SK-N-SH (cell line): ENCODE measurements at regions not wholly inside any gene's neighbourhood (a gene's known extent, or its start where the extent isn't known, plus 50 kb on each side); places are given as distances from the start of the nearest gene placed in this dataset.

Experiments used
- CTCF ChIA-PET: fragments of 300-600, 350-600 bp; formaldehyde crosslinking; extraction: SDS; loops from one replicate; lab custom pipeline; 2021; lab: Yijun Ruan, JAX
- POLR2A ChIA-PET: fragments of 350-600 bp; sonication (Branson Sonifier 250); formaldehyde crosslinking; extraction: SDS; loops from one replicate; lab custom pipeline; 2020; ENCODE audit warnings: antibody characterized with exemption, inconsistent platforms; lab: Yijun Ruan, JAX
- DNase-seq: peaks from one replicate; pipeline ENCODE4 v3.0.0; 2012
- H2AFZ ChIP-seq: fragments of 200-600 bp; sonication (generic); 2 replicates; pipeline ENCODE4 v1.8.1; 2016; ENCODE audit warnings: antibody characterized with exemption, mild to moderate bottlenecking, low read depth
- H3F3A ChIP-seq: fragments of 200-600 bp; sonication (generic); replicated peaks from 2 replicates; pipeline ENCODE3; 2016; ENCODE audit warnings: antibody characterized with exemption, mild to moderate bottlenecking; ENCODE audit not compliant: insufficient read depth
- H3K27ac ChIP-seq, 2 experiments: fragments of 200-500 bp in 1 of 2; fragments of 200-600 bp in 1 of 2; sonication (Bioruptor generic) in 1 of 2; sonication (generic), shearing (Covaris generic) in 1 of 2; 2 replicates each; pipeline versions ENCODE4 v1.5.1 to v1.6.1; 2014 to 2016; ENCODE audit warnings: low read depth in 2 of 2, inconsistent platforms in 1 of 2, low read length in 1 of 2, mild to moderate bottlenecking in 1 of 2, mixed read lengths in 1 of 2
- H3K27me3 ChIP-seq: fragments of 200-600 bp; sonication (generic), shearing (Covaris generic); 2 replicates; pipeline ENCODE4 v1.6.1; 2016; ENCODE audit warnings: mixed run types; ENCODE audit not compliant: insufficient read depth
- H3K36me3 ChIP-seq, 2 experiments: fragments of 200-500 bp in 1 of 2; fragments of 200-600 bp in 1 of 2; sonication (Bioruptor generic) in 1 of 2; sonication (generic) in 1 of 2; replicated peaks in 1 of 2; 2 replicates each; pipeline versions ENCODE3 to v1.5.1; 2014 to 2016; ENCODE audit warnings: low read length in 1 of 2, mild to moderate bottlenecking in 1 of 2; ENCODE audit not compliant: insufficient read depth in 2 of 2, control insufficient read depth in 1 of 2
- H3K4me1 ChIP-seq, 2 experiments: fragments of 200-500 bp in 1 of 2; fragments of 200-600 bp in 1 of 2; sonication (Bioruptor generic) in 1 of 2; sonication (generic), shearing (Covaris generic) in 1 of 2; 2 replicates each; pipeline versions ENCODE4 v1.5.1 to v1.6.1; 2014 to 2016; ENCODE audit warnings: low read depth in 1 of 2, low read length in 1 of 2, mixed run types in 1 of 2; ENCODE audit not compliant: insufficient read depth in 2 of 2, control insufficient read depth in 1 of 2
- H3K4me2 ChIP-seq: fragments of 200-600 bp; sonication (generic), shearing (Covaris generic); 2 replicates; pipeline ENCODE4 v1.6.1; 2017; ENCODE audit warnings: mixed run types
- H3K4me3 ChIP-seq, 2 experiments: fragments of 200-500 bp in 1 of 2; fragments of 200-600 bp in 1 of 2; sonication (Bioruptor generic) in 1 of 2; sonication (generic), shearing (Covaris generic) in 1 of 2; 2 replicates each; pipeline versions ENCODE4 v1.5.1 to v1.8.1; 2014 to 2016; ENCODE audit warnings: low read depth in 2 of 2, inconsistent platforms in 1 of 2, low read length in 1 of 2, mild to moderate bottlenecking in 1 of 2, mixed read lengths in 1 of 2, moderate library complexity in 1 of 2
- H3K79me2 ChIP-seq: fragments of 200-600 bp; sonication (generic); 2 replicates; pipeline ENCODE4 v1.8.1; 2017; ENCODE audit warnings: mild to moderate bottlenecking; ENCODE audit not compliant: insufficient read depth
- H3K9ac ChIP-seq: fragments of 200-600 bp; sonication (generic); 2 replicates; pipeline ENCODE4 v1.6.1; 2017; ENCODE audit warnings: mixed run types
- H3K9me2 ChIP-seq: fragments of 200-600 bp; sonication (generic); 2 replicates; pipeline ENCODE4 v1.6.1; 2017; ENCODE audit warnings: mixed run types
- H3K9me3 ChIP-seq: fragments of 200-600 bp; sonication (generic); 2 replicates; pipeline ENCODE4 v1.6.1; 2017; ENCODE audit warnings: mixed run types, mild to moderate bottlenecking, moderate library complexity
- H4K20me1 ChIP-seq: fragments of 200-600 bp; sonication (generic); 2 replicates; pipeline ENCODE4 v1.6.1; 2017; ENCODE audit warnings: mild to moderate bottlenecking, mixed run types; ENCODE audit not compliant: insufficient read depth
- CTCF ChIP-seq: fragments of 200-600 bp; sonication (generic); IDR thresholded peaks from 2 replicates; pipeline ENCODE4 v1.6.1; 2017; ENCODE audit warnings: antibody characterized with exemption, mild to moderate bottlenecking, moderate library complexity
- EZH2phosphoT487 ChIP-seq: fragments of 200-600 bp; sonication (generic); IDR thresholded peaks from 2 replicates; pipeline ENCODE4 v1.6.1; 2017; ENCODE audit warnings: low read depth, mixed run types, mild to moderate bottlenecking, antibody characterized with exemption, moderate library complexity, borderline replicate concordance
- FOSL2 ChIP-seq: IDR thresholded peaks from 2 replicates; pipeline ENCODE4 v1.4.0; 2012; ENCODE audit warnings: low read depth, mild to moderate bottlenecking, moderate library complexity, borderline replicate concordance
- FOXM1 ChIP-seq: IDR thresholded peaks from 2 replicates; pipeline ENCODE4 v1.4.0; 2012; ENCODE audit warnings: low read depth, mild to moderate bottlenecking
- MXI1 ChIP-seq: IDR thresholded peaks from 2 replicates; pipeline ENCODE4 v1.6.1; 2012; ENCODE audit warnings: mild to moderate bottlenecking, low read depth, low read length, improper control_type of control experiment
- NFIC ChIP-seq: IDR thresholded peaks from 2 replicates; pipeline ENCODE4 v1.4.0; 2012; ENCODE audit warnings: borderline replicate concordance
- NRF1 ChIP-seq: IDR thresholded peaks from 2 replicates; pipeline ENCODE4 v1.6.1; 2012; ENCODE audit warnings: low read depth, mild to moderate bottlenecking, low read length
- RAD21 ChIP-seq: IDR thresholded peaks from 2 replicates; pipeline ENCODE4 v1.6.1; 2012; ENCODE audit warnings: mild to moderate bottlenecking, low read length
- RCOR1 ChIP-seq: fragments of 150-350 bp; IDR thresholded peaks from 2 replicates; pipeline ENCODE4 v1.6.1; 2017; ENCODE audit warnings: antibody characterized with exemption, low read length
- REST ChIP-seq: IDR thresholded peaks from 2 replicates; pipeline ENCODE4 v1.6.1; 2012; ENCODE audit warnings: mild to moderate bottlenecking, low read depth, low read length, moderate library complexity
- SIN3A ChIP-seq: IDR thresholded peaks from 2 replicates; pipeline ENCODE4 v1.6.1; 2012; ENCODE audit warnings: low read depth, mild to moderate bottlenecking, low read length, moderate library complexity, borderline replicate concordance
- TAF1 ChIP-seq: IDR thresholded peaks from 2 replicates; pipeline ENCODE4 v1.6.1; 2012; ENCODE audit warnings: low read depth, mild to moderate bottlenecking, low read length, moderate library complexity, borderline replicate concordance
- TCF12 ChIP-seq: IDR thresholded peaks from 2 replicates; pipeline ENCODE4 v1.4.0; 2012
- TEAD4 ChIP-seq: IDR thresholded peaks from 2 replicates; pipeline ENCODE4 v1.4.0; 2012; ENCODE audit warnings: mild to moderate bottlenecking, borderline replicate concordance; ENCODE audit not compliant: insufficient read depth
- WGBS: methylation state at CpG from one replicate; pipeline ENCODE4 v1.1.6; 2017; ENCODE audit warnings: low lambda C conversion rate; 5-methylcytosine and 5-hydroxymethylcytosine counted together
- TF ChIP-seq, protein P1 (sequence below): fragments of 150-350 bp; IDR thresholded peaks from 2 replicates; pipeline ENCODE4 v1.6.1; 2016; ENCODE audit warnings: mild to moderate bottlenecking, low read depth, low read length
- TF ChIP-seq, protein P2 (sequence below): IDR thresholded peaks from 2 replicates; pipeline ENCODE4; 2012
- TF ChIP-seq, protein P3 (sequence below): IDR thresholded peaks from 2 replicates; pipeline ENCODE4 v1.4.0; 2012; ENCODE audit warnings: low read depth, borderline replicate concordance
- TF ChIP-seq, protein P4 (sequence below): fragments of 150-350 bp; IDR thresholded peaks from 2 replicates; pipeline ENCODE4 v1.6.1; 2017; ENCODE audit warnings: antibody characterized with exemption, low read length, low read depth, borderline replicate concordance

GRCh38 chr2:144571770-144572169 lies 51.9 kb upstream of the ZEB2 start:
- WGBS, result 95% methylated on average over 1 of the region's 1 CpG
- Histone ChIP-seq H3K4me1 (no peaks in the 10 kb centered on the region), H3K9me2 (no peaks in the 10 kb centered on the region), H3K4me3 (no peak overlapping the region), H2AFZ (no peak overlapping the region), H3F3A (no peaks in the 10 kb centered on the region), H3K9ac (no peak overlapping the region), H4K20me1 (no peaks in the 10 kb centered on the region), H3K27ac (no peak overlapping the region), H3K27me3 (no peaks in the 10 kb centered on the region), H3K36me3 (no peaks in the 10 kb centered on the region), H3K9me3 (no peaks in the 10 kb centered on the region), H3K4me2 (no peak overlapping the region), H3K79me2 (no peaks in the 10 kb centered on the region)
- ChIA-PET CTCF (interaction anchor here (1.5 kb wide), 1 partner anchor 10 kb away, joined by 3 read pairs; no protein-coding TSS in a partner anchor), POLR2A (no interaction called here)
- no peak for TF ChIP-seq FOXM1
- TF ChIP-seq, protein P1, sequence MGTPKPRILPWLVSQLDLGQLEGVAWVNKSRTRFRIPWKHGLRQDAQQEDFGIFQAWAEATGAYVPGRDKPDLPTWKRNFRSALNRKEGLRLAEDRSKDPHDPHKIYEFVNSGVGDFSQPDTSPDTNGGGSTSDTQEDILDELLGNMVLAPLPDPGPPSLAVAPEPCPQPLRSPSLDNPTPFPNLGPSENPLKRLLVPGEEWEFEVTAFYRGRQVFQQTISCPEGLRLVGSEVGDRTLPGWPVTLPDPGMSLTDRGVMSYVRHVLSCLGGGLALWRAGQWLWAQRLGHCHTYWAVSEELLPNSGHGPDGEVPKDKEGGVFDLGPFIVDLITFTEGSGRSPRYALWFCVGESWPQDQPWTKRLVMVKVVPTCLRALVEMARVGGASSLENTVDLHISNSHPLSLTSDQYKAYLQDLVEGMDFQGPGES, result no peak
- TF ChIP-seq CTCF, result no peak
- TF ChIP-seq NFIC, result no peak
- TF ChIP-seq, protein P2, sequence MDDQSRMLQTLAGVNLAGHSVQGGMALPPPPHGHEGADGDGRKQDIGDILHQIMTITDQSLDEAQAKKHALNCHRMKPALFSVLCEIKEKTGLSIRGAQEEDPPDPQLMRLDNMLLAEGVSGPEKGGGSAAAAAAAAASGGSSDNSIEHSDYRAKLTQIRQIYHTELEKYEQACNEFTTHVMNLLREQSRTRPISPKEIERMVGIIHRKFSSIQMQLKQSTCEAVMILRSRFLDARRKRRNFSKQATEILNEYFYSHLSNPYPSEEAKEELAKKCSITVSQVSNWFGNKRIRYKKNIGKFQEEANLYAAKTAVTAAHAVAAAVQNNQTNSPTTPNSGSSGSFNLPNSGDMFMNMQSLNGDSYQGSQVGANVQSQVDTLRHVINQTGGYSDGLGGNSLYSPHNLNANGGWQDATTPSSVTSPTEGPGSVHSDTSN, result no peak
- no peak for TF ChIP-seq MXI1
- TF ChIP-seq SIN3A, result no peak
- TF ChIP-seq REST, result no peak
- TF ChIP-seq NRF1, result no peak
- TF ChIP-seq FOSL2, result no peak
- TF ChIP-seq, protein P3, sequence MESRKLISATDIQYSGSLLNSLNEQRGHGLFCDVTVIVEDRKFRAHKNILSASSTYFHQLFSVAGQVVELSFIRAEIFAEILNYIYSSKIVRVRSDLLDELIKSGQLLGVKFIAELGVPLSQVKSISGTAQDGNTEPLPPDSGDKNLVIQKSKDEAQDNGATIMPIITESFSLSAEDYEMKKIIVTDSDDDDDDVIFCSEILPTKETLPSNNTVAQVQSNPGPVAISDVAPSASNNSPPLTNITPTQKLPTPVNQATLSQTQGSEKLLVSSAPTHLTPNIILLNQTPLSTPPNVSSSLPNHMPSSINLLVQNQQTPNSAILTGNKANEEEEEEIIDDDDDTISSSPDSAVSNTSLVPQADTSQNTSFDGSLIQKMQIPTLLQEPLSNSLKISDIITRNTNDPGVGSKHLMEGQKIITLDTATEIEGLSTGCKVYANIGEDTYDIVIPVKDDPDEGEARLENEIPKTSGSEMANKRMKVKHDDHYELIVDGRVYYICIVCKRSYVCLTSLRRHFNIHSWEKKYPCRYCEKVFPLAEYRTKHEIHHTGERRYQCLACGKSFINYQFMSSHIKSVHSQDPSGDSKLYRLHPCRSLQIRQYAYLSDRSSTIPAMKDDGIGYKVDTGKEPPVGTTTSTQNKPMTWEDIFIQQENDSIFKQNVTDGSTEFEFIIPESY, result no peak
- TF ChIP-seq EZH2phosphoT487, result no peak
- TF ChIP-seq TEAD4, result no peak
- TF ChIP-seq RAD21, result no peak
- TF ChIP-seq, protein P4, sequence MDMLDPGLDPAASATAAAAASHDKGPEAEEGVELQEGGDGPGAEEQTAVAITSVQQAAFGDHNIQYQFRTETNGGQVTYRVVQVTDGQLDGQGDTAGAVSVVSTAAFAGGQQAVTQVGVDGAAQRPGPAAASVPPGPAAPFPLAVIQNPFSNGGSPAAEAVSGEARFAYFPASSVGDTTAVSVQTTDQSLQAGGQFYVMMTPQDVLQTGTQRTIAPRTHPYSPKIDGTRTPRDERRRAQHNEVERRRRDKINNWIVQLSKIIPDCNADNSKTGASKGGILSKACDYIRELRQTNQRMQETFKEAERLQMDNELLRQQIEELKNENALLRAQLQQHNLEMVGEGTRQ, result no peak
- no peak for TF ChIP-seq TCF12
- TF ChIP-seq TAF1, result no peak
- no peak for TF ChIP-seq RCOR1
- no peak for DNase-seq
